NCI-H748 treated with DMSO at 0.1 percent for 48 hours (cell line): ENCODE measurements at regions not wholly inside any gene's neighbourhood (a gene's known extent, or its start where the extent isn't known, plus 50 kb on each side); places are given as distances from the start of the nearest gene placed in this dataset.

Experiments
- DNase-seq: peaks from one replicate; lab custom pipeline; 2025; lab: John Stamatoyannopoulos, UW

DNA sequence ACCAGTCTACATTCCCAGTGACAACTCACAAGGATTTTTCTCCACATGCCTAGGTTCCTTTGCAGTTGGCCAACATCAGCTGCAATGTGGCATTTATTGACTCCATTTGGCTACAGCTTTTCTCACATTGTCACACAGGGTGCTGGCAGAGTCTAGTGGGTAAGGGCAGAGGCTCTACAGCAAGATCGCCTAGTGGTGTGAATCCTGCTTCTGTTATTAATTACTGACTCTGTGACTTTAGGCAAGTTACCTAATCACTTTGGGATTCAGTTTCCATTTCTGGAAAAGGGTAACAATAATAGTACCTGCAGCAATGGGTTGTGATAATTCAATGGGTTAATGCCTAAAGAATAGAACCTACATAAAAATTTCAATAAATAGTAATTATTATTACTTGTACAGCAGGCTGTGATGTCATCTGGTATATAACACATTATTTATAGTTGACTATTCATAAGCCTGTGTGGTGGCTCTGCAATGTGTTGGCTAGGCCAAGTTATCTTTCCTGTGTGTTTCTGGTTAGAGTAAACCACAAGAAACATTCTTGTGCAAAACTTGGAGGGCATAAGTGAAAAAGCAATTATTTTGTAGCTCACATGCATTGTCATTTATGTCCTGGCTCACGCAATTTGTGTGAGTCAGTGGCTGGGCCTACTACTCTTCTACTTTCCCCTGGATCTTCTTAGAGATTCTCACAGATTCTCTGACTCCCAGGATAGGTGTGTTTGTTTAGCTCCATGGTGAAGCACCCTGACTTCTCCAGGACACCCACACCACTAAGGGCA lies 59.5 kb downstream of the PTGS2 start:
- DNase-seq: no peak

DNA sequence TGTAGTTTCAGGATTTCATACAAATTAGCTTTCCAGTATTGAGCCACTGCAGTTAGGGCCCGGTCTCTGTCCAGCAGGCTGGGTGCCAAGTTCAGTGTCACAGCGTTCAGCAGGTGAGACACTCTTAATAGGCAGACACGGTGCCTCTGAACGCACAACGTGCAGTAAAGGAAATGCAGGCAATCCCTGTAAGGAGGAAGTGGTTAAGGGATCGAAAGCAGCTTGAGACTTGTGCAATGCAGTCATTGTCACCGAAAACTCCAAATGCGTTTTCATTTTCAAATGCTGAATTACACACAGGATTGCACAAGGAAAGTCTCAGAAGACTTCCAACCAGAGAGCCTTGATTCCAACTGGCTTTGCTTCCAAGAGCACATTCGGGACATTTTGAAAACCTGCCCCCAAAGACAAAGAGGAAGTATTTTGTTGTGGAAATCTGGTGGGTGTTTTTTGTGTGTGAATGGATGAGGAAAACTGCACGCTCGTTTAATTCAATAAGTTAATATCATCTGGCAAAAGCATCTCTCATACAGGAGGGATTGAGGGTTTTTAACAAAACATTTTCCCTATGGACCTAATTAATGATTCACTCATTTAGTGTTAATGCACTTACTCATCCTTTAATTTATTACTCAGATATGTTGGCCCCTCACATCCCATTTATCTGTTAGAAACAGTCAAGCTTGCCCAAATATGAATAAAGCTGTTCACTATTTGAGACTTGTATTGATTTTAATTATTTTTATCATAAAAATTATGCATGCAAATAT lies 61.6 kb downstream of the PTGS2 start:
- no peak for DNase-seq

DNA sequence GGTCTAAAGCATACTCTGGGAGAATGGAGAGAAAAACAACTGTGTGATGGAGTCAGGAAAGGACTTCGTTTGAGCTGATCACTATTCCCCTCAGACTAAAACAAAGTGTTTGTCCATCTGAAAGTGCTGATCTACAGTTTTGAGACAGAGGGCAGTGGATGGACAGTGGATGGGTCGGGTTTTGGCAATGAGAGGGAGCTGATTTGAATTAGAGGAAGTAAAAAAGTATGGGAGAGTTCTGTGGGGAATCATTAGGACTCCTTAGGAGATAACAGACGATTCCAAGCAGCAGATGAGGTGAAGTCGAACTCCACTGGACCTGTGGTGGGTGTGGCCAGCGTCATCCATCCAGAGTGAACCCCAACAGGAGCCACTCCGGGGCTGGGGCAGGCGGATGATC lies 62.3 kb downstream of the PTGS2 start:
- DNase-seq: no peak

DNA sequence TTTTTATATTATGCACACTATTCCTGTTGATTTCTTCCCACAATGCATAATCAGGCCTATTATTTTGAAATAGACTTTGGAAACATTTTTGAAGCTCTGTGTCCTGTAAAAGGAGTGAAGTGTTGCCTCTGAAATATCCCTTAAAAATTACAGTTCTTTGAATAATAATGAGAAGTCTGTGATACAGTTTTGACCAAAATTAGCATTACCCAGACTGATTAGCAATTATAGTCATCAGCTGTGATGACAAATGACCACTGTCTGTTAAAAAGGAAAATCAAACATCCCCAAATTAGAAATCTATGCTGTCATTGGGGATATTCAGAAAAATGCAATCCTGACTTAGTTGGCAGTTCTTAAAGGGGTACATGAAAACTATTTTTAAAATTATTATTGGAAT lies 63.7 kb downstream of the PTGS2 start:
- DNase-seq: no peak

DNA sequence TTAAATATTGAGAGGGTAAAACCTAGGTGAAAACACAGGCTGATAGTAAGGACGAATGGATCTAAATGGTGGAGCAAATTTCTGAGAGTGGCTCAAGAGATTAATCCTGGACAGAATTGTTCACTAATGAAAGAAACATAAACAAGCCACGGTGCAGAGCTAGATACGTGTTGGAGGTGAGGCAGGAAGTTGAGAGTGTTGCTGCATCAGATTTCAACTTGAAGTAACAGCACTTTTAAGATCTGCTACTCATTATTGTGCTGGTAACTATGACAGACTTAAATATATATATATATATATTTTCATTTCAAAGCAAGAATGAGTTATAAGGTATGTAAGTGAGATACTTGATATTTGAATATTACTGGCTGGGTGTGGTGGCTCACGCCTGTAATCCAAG lies 64.9 kb downstream of the PTGS2 start:
- DNase-seq: no peak

DNA sequence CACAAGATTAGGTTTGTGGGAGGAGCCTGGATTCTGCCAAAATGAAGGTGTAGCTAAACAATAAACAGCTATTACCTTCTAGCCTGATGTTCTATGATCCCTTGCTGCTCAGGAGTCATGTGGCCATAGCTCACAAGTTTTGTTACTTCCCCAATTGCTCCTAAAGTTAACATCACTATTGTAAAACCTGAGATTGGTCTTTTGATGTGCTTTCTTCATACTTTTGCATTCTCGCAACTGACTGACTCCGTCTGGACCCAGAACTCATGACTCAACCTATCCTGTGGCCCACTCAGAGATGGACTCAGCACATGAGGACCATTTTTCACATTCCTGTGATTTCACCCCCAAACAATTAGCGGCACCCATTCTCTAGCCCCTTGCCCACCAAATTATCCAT lies 69.1 kb downstream of the PTGS2 start:
- no peak for DNase-seq

DNA sequence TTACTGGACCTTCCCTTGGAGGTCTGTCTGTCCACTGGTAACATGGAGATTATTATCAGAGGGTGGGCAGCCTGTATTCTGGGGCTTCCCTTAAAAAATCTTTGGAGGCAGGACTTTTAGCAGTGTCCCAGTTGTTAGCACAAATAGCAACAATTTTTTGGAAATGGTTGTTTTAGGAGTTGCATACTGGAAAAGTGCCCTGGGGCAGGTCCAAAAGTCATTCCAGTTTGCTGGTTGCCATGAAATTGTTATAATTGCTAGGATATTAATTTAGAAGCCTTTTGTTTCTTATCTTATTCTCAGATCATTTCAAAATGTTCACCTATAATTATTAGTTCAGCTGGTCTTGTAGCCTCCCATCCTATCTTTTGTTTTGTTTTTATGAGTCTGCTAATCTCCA lies 71.0 kb downstream of the PTGS2 start:
- DNase-seq: no peak

DNA sequence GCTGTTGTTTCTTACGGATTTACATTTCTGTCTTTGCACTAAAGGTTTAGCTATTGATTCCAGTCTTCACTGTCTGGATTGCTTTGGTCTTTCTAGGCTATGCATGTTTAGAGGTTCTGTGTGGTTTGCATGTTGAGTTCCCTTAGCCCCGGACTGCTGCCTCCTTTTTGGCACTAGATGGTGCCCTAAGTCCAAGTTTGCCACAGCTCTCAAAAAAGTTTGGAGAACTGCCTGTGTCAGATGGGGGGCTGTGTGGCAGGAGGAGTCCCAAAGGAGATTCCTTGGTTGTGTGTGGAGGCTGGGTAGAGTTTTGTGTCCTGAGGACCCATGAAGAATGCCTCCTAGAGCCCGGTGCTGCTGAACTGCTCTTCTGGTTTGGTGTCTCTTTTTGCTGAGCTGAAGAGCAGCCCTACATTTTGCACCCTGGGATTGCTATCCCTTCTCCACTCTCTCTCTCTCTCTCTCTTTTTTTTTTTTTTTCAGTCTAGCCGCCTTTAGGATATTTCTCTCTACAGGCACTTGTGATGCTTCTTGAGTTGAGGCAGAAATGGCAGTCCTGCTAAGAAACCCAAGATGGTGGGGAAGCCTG lies 74.4 kb downstream of the PTGS2 start:
- peak; percentile 8 for DNase-seq

DNA sequence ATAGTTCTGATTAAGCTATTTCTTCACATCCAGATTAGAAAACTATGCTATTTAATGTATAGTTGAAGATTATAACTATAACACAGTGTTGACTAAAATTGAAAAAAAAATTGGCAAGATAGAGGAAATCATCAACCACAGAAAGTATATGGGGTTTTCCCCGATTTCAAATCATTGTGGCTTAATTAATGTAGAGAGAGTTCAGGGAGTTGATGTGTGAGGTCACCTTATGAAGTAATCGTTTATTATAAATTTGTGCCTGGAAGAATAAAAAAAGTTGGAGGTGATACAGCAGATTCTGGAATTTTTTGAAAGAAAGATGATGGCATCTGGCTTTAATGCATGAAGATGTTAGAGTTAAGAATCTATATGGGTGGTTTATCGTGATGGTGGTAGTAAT lies 84.3 kb downstream of the PTGS2 start:
- DNase-seq: no peak

DNA sequence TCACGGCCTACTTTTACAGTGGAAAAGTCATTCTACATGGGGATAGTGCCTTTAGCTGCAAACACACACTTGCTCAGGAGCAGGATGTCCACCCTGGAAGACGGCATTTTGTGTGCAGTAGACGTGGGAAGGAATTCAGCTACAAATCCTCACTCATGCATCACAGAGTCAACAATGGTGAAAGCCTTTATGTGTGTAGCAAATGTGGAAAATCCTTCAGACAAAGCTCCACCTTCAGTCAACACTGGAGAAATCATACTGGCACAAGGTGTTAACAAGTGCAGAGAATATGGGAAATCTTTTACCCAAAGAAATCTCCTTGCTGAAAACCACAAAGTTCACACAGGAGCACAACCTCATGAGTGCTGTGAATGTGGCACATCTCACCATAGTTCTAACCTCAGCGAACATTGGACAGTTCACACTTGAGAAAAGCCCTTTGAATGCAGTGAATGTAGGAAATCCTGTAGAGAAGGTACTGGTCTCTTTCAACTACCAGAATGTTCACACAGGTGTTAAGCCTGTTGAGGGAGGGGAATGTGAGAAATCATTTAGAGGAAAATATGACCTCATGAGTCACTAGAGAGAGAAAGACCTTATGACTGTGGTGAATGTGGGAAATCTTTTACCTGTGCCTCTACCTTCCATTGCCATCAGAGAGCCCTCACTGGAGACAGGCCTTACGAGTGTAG lies 101.8 kb downstream of the PTGS2 start:
- DNase-seq: no peak

DNA sequence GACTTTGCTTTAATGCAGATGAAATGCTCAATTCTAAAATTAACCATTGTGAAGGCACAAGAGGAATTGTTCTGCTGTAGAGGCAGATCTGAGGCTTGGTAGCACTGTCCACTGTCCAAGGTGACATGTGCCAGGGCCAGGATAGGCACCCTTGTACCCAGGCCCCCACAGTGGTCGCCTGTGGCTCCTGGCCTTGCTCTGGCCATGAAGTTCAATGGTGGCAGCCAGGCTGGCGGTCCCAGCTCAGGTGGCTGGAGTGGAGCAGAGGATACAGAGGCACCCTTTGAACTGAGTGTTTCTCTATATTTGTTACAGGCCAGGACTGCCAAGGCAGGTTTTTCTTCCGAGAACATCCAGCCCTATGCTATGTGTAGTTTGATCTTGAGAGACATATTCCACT lies 102.6 kb downstream of the PTGS2 start:
- DNase-seq: no peak

DNA sequence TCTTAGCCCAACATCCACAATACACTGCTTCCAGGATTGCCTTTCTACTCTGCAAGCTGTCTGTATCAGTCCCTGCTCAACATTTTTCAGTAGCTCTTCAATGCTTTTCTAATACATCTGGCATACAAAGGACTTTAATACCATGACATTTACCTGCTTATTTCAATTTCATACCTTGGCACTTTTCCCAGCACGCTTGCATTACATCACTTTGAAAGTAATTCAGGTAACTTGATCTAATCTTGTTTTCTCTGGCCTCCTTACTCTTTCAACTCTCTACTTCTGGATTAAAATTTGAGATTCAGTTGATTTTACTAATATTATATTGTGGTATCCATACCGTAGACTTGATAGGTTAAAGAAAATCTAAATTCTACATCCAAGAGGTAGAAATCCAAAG lies 103.0 kb downstream of the PTGS2 start:
- no peak for DNase-seq

DNA sequence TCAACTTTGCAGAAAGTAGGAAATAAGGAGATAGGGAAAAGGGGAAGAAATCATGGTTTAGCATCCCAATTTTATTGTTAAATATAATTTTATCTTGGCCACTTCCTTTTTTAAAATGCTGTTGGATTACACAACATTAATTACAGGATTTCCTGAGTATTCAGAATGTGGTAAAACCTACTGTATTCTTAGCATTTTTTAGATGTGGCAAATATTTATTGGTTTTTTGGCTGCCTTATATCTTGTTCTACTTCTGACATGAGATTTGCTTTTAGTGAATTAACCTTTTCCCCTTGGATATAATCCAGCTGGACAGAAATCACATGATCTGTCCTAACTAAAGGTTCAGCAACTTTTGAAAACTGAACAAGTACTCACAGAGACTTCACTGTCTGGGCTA lies 104.9 kb downstream of the PTGS2 start:
- no peak for DNase-seq

DNA sequence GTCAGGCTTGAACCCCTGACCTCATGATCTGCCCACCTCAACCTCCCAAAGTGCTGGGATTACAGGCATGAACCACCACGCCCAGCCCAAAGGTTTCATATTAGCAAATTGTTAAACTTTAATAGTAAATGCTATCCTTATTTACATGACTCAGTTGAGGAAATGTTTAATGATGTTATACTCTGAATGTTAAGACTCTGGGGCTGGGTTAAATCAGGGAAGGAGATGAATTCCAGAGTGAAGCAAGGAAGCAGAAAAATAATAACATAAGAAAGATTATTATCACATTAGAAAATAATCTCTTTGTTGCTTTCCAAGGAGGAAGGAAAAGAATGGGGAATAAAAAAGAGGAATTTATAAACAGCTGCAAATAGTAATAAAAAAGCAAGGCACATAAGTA lies 105.3 kb downstream of the PTGS2 start:
- DNase-seq: no peak

DNA sequence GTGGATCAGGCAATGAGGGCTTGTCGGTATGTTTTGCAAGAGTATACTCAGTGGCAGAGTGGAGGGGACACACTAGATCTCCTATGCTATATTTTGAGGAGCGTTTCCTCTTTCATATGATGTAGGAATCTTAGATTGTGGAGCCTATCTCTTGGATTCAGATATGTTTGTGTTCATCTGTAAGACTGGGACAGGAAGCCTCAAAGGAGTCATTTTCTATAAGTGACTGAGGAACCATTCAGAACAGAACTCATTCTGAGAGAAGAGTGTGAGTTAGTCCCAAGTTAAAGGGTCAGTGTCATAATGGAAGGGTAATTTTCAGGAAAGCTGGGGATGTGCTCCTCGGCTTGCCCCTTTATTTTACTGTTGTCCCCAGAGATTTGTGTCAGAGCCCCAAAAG lies 107.7 kb downstream of the PTGS2 start:
- no peak for DNase-seq

DNA sequence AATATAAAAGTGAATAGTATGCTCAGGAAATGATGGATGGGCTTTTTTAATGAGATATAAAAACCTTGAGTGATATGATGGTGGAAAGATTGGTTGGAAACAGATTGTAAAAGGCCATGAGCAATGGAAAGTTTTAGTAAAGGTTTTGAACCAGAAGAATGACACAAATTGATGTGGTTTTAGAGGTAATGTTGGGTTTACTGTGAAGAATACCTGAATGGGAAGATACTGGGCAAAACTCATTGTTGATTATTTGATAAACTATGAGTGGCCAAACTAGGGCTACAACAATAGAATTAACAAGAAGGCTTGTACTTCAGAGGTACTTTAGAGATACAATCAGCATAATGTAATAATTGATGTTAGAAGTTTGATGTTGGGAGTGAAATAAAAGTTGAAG lies 108.5 kb downstream of the PTGS2 start:
- no peak for DNase-seq

DNA sequence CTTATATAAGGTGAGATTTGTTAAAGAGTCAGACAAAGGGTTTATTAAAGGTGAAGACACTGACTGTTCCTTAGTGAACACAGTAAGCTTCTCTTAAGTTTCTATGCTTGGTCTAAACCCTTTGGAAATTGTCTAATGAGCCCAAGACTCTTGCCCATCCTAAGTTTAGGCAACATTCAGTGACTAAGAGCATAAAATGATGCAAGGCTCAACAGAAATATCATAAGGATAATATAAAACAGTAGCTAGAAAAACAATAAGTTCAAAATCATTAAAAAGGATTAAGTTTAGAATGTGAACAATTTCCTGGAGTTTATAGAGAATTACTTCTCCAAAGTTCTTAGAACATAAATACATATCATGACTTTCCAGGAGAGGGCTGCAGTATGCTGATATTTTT lies 108.9 kb upstream of the PDC start:
- DNase-seq: no peak

DNA sequence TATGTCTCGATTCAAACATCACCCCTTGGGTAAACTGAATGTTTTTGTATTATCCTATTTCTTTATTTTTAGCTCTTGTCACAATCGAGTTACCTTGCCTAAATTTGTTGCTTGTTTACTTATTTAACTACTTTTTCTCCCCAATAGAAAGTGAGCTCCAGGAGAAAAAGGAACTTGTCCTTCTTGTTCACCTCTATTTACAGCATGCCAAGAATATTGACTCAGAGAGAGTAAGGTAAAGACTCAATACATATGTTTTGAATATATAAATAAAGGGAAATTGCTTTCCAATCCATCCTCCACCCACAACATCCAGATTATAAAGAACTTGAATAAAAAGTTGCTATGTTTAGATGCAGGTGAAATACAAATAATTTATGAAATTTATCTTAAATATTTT lies 107.3 kb upstream of the PDC start:
- DNase-seq: no peak

DNA sequence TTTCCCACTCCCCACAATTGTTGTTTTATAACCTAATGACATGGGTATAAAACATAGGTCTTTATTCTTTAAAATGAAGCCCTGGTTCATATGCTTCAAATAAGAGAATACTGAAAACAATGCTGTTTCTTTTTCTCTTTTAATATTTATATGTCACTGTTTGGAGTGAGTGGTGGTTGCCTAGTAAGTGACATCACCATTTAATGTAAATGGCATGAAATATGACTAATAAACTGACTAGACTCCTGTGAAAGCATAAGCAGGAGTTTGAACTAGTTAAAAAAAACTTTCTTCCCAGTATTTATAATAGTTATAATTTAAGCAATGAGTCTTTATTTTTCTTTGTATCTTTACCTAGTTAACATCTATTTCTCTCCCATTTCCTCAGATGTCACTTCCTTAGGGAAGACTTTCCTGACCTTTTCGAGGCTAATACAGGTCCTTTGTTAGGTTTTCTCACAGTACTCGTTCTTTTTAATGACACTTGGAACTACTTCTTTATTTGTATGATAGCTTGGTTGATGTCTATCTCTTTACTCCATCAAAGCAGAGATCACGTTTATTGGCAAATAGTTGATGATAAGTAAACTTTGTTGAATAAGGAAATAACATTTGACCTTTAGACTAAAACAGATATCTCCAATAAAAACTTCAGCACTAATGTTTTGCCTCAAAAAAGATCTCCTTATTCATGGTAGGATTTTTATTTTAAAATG lies 105.4 kb upstream of the PDC start:
- DNase-seq: no peak

DNA sequence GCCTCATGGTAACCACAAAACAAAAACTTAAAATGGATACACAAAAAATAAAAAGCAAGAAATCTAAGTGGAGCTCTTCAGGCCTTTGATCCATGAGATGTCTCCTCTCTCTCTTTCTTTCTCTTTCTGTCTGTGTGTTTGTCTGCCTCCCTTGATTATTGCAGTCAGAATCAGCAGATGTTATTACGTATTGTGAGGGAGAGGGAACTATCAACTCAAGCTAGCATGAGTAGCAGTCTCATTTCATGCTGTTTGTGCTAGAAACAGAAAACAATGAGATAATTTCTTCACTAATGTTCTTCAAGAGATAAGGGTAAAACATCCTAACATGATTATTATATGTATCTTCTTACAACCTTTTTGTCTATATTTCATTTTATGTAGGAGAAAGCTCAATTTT lies 103.7 kb upstream of the PDC start:
- DNase-seq: no peak

DNA sequence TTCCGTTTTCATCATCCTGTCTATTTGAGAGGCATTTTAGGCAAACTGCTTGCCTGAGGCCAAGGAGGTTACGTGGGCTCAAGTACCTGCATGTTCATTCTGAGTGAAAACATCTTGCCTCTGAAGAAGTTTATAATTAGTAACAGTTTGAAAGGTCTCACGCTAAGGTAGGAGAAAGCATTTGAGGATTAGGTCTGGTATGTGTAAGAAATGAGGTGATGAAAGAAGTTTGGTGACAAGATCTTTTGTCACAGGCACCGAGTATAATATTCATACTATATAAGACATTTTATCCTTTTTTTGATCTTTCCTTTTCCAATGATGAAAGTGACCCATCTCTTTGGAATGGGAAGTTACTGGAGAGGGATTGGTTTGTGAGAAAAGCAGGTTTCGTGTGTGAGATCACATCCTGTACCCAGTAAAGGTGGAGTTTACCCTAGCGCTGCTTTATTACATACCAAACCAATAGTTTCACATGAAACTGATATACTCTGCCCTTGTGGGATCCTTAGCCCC lies 98.7 kb upstream of the PDC start:
- DNase-seq: no peak
